HG03575 (cell line): ENCODE measurements at regions not wholly inside any gene's neighbourhood (a gene's known extent, or its start where the extent isn't known, plus 50 kb on each side); places are given as distances from the start of the nearest gene placed in this dataset.
A peak's percentile ranks its signal among the peaks of the same experiment; 100 is the strongest.
"Not testable (repeated sequence)": the region's sequence is repeated elsewhere in the genome, so short reads cannot be mapped to it uniquely, and the experiment has no call there.

Source experiments
- ATAC-seq: cut with Tn5 transposase; IDR thresholded peaks from one replicate; pipeline ENCODE4 v1.9.1; 2021; ENCODE audit not compliant: unreplicated experiment, insufficient number of reproducible peaks, low FRiP score; ENCODE audit errors: extremely low read depth

GRCh38 chr5:77874691-77875090 is 98.6 kb upstream of the TBCA start:
- no peak for ATAC-seq

- no peak for ATAC-seq
These were observed 97.1 kb upstream of the TBCA start for GRCh38 chr5:77873239-77873638.

- no peak for ATAC-seq
These were observed 95.8 kb upstream of the TBCA start for GRCh38 chr5:77871946-77872345.

DNA sequence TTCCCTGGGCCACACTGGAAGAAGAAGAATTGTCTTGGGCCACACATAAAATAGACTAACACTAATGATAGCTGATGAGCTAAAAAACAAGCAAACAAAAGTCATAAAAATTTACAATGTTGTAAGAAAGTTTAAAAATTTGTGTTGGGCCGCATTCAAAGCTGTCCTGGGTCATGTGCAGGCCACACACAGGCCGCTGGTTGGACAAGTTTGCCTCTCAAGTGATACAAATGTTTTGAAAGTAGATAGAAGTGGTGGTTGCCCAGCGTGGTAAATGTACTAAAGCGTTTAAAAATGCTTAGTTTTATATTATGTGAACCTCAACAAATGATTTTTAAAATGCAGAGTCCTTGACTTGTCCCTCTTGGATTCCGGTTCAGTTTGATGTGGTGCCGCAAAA is 94.9 kb upstream of the TBCA start:
- ATAC-seq = no peak

DNA sequence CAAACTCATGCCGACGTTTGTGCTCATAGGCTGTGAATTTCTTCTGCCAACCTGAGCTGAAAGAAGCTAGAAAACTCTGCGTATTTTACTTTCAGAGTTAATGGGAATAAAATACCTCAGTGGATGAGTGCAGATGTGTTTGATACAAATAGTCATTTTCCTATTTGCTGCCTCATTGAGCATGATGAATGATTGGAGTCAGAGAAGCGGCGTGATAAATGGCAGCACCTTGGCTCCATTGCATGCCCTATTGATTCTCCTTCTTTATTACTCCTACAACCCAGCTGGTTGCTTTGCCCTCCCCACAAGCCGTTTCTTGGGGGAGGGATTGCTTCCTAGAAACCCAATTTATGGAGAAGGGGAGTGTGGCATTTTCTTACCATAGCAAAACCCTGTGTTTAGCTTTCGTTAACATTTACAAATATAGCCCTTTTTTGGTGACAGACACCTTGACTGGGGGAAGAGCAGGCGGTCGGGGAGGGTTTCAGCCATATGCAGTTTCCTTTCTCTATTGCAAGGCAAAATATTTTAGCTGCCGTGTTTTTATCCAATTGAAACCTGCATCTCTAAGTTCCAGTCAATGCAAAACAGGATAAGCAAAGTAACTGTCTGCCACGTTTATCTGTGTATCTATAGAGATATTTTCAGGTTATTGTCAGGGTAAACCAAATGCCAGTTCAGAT is 93.1 kb upstream of the TBCA start:
- no peak for ATAC-seq

DNA sequence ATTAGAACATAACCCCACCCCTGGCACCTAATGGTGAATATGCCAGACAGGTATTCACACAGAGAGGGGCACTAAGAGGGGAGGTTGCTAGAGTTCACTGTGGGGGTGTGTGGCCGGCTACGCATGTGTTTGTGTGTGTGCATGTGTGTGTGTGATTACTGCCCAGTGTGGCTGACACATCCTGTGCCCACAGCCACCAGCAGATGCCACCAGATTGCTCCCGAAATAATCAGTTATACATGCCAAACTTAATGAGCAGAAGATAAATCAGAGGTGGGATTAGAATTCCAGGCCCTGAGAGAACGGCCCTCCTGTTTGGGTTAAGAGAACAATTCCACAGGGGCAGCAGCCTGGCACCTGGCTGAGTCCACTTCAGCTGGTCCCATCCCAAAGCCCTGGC is 91.8 kb upstream of the TBCA start:
- no peak for ATAC-seq

DNA sequence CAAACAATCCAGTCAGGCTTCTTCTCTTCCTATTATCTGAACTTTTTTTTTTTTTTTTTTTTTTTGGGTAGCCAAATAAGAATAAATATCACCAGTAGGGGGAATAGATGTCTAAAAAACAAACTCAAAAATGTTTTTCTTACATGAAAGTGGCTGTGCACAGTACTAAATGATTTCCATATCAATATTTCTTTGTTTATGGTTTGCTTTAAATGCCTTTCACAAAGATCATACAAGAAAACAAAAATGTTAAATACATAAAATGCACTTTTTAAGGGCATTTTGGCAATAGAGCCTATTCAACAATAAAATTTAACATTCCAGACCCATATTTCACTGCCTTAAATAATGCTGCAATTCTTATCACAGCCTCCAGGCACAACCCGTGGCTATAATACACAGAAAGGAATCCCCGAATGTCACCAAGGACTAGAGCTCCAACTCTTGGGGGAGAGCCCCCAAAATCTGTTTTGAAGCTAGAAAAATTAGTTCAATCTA is 91.1 kb upstream of the TBCA start:
- ATAC-seq = no peak

GRCh38 chr5:77866198-77866597 is 90.1 kb upstream of the TBCA start:
- no peak for ATAC-seq

- no peak for ATAC-seq
These were observed 88.9 kb upstream of the TBCA start for GRCh38 chr5:77864997-77865396.

DNA sequence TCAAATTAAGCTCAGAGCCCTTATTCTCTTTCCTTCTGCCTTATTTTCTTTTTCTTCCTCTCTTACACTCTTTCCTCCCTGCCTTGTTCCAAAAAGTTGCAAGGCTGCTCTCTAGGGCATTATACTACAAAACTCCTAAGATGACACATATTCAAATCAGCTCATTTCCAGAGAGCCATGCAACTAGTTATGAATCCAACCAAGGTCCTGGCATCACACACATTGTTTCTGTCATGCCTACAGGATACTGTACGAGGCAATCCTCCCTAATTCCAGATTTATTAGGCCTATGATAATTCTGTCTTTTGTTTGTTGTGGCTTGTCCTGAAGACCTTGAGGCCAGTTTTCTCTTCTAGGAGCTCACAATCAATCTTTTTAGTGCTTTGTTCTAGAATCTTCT is 87.0 kb upstream of the TBCA start:
- no peak for ATAC-seq

DNA sequence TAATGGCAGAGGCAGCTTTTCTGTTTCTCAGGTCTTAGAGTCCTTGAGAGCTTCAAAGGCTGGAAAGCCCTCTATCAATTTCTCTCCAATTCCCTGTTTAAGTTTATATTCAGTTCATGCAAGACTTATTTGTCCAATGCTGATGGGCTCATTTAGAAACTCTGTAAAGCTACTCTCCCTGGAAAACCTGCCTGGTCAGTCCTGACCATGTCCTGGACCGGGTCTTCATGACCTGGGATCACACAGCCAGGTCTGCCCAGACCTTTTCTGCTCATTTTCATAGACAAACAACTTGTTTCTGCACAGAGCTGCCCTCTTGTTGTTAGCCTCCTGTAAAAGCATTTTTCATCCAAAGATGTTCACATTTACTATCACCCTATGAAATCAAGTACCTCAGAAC is 85.4 kb upstream of the TBCA start:
- no peak for ATAC-seq

- no peak for ATAC-seq
These were observed 83.2 kb upstream of the TBCA start for GRCh38 chr5:77859306-77859705.

GRCh38 chr5:77858678-77859077 is 82.5 kb upstream of the TBCA start:
- ATAC-seq = not testable (repeated sequence)

DNA sequence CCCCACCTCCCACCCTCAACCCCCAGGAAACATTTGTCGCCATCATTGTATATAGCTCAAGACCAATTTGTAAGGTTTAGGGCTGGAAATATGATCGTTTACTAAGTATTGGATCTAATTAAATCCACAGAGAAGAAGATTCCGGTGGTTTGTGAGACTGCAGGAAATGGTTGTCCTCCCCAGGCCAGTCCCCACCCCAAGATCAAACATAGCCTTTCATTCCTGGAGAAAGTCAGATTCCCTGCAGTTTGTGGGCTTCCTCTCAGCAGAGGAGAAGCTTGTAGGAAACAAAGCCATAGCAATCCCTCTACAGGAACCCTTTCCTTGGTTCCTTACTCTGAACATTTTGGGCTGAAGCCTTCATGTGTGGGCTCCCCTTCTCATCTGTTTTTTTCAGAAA is 79.2 kb upstream of the TBCA start:
- ATAC-seq = no peak

DNA sequence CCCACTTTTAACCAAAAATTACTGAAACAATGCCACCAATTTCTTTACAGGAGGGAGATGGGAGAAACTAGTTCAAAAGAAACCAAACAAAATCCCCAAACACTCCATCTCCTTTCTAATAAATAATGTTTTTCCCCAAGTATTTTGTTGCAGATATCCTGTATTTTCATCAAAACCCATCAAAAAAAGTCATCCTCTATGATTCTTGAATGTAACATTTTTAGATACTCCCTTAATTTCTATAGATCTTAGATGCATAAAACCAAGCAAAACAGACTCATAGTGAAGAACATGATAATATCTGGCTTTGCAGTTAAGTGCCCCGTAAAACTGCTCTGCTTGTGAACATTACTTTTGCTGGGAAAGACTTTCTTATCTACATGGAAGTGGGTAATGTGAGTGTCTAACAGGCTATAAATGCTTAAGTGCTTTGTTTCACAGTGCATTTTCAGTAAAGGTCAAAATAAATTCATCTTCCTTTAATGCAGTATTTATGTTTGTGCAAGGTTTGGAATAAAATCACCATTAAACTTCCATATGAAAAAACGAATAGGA is 77.3 kb upstream of the TBCA start:
- ATAC-seq = no peak

DNA sequence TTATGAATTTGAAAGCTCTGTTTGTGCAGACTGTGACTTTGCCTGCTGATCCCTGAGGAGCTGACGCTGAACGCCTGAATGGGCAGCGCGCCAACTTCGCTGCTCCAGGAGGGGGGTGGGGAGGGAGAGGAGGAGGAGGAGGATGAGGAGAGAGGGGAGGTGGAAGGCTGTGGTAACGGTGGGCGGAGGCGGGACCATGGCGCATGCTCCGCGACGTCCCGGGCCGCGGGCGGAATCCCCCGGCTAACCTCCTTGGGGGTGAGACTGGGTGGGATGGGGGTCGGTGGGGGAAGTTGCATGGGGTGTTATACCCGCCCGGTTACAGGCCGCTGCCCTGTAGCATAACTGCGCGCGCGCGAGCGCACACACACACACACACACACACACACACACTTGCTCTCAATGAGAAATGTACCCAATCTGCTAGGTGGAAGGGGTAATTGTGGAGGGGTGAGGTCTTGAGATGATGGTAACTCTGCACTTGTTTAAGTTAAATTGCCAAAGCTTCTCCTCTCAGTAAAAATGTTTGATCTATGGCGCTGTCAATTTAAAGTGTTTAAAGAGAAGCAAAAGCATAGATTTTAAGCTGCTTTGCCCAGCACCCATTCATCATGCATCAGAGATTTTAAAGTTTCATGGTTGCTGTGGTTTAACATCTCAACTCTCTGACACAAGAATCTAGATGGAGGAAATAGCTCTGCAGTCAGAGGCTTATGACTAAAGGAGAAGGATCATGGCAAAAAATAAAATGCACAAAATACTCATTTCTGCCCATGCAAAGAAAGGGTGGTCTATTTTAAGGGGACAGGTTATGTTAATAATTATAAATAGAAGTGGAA is 76.6 kb upstream of the TBCA start:
- peak; percentile 42 for ATAC-seq

- ATAC-seq = no peak
These were observed 76.0 kb upstream of the TBCA start for GRCh38 chr5:77852068-77852513.

GRCh38 chr5:77851176-77852067 is 75.3 kb upstream of the TBCA start:
- ATAC-seq = no peak

GRCh38 chr5:77850536-77851175 is 74.5 kb upstream of the TBCA start:
- no peak for ATAC-seq
